GM23338 (cell line): ENCODE measurements at regions not wholly inside any gene's neighbourhood (a gene's known extent, or its start where the extent isn't known, plus 50 kb on each side); places are given as distances from the start of the nearest gene placed in this dataset.

Experiments used
- ATAC-seq: fragments of 200-7000 bp; cut with Tn5 transposase; 3 replicates; pipeline ENCODE4 v1.9.1; 2020
- DNase-seq: peaks from one replicate; pipeline ENCODE4 v3.0.0-alpha.2; 2015; ENCODE audit warnings: low spot score
- H2AFZ ChIP-seq: fragments of 200-600 bp; sonication (generic); 2 replicates; pipeline ENCODE4 v1.8.0; 2016; ENCODE audit warnings: antibody characterized with exemption, mild to moderate bottlenecking, moderate library complexity
- H3F3A ChIP-seq: fragments of 200-600 bp; sonication (generic); replicated peaks from 2 replicates; pipeline ENCODE4 v1.8.0; 2017; ENCODE audit warnings: antibody characterized with exemption, mixed run types, low read depth
- H3K27ac ChIP-seq: fragments of 200-600 bp; sonication (generic); 2 replicates; pipeline ENCODE4 v1.6.1; 2016; ENCODE audit warnings: low read depth
- H3K27me3 ChIP-seq: fragments of 200-600 bp; sonication (generic); 2 replicates; pipeline ENCODE4 v1.8.0; 2016; ENCODE audit warnings: mild to moderate bottlenecking, mixed run types, moderate library complexity; ENCODE audit not compliant: insufficient read depth
- H3K36me3 ChIP-seq: fragments of 200-600 bp; sonication (generic); 2 replicates; pipeline ENCODE4 v1.8.0; 2016; ENCODE audit warnings: mild to moderate bottlenecking; ENCODE audit not compliant: insufficient read depth
- H3K4me1 ChIP-seq: fragments of 200-600 bp; sonication (generic); 2 replicates; pipeline ENCODE4 v1.8.0; 2016; ENCODE audit warnings: mild to moderate bottlenecking, moderate library complexity; ENCODE audit not compliant: insufficient read depth
- H3K4me2 ChIP-seq: fragments of 200-600 bp; sonication (generic); 2 replicates; pipeline ENCODE4 v1.7.1; 2017; ENCODE audit warnings: mixed run types
- H3K4me3 ChIP-seq: fragments of 200-600 bp; sonication (generic); 2 replicates; pipeline ENCODE4 v1.6.1; 2016; ENCODE audit warnings: mixed run types
- H3K79me2 ChIP-seq: fragments of 200-600 bp; sonication (generic); replicated peaks from 2 replicates; pipeline ENCODE4 v1.8.0; 2017; ENCODE audit warnings: mild to moderate bottlenecking; ENCODE audit not compliant: insufficient read depth
- H3K9me2 ChIP-seq: fragments of 200-600 bp; sonication (generic); 2 replicates; pipeline ENCODE4 v1.8.0; 2017; ENCODE audit not compliant: insufficient read depth
- H4K20me1 ChIP-seq: fragments of 200-600 bp; sonication (generic); replicated peaks from 2 replicates; pipeline ENCODE4 v1.8.0; 2017; ENCODE audit warnings: mild to moderate bottlenecking; ENCODE audit not compliant: insufficient read depth
- H3K27ac Mint-ChIP-seq: 2 replicates; pipeline ENCODE4 v1.8.0; 2020; ENCODE audit warnings: inconsistent platforms, mild to moderate bottlenecking, moderate library complexity, mixed read lengths
- H3K27me3 Mint-ChIP-seq: 3 replicates; pipeline ENCODE4 v1.8.0; 2022; ENCODE audit warnings: low read depth, mild to moderate bottlenecking, moderate library complexity, mixed read lengths, inconsistent platforms; ENCODE audit not compliant: insufficient read depth, poor library complexity
- H3K36me3 Mint-ChIP-seq: 3 replicates; pipeline ENCODE4 v1.8.0; 2021; ENCODE audit warnings: low read depth, mild to moderate bottlenecking, inconsistent platforms, moderate library complexity, mixed read lengths
- H3K4me1 Mint-ChIP-seq: 3 replicates; pipeline ENCODE4 v1.8.0; 2020; ENCODE audit warnings: mild to moderate bottlenecking, inconsistent platforms, mixed read lengths
- H3K4me3 Mint-ChIP-seq: 3 replicates; pipeline ENCODE4 v1.8.0; 2021; ENCODE audit warnings: moderate library complexity, mild to moderate bottlenecking, inconsistent platforms, mixed read lengths
- H3K9me3 Mint-ChIP-seq: 3 replicates; pipeline ENCODE4 v1.8.0; 2020; ENCODE audit warnings: moderate library complexity, mild to moderate bottlenecking, inconsistent platforms, mixed read lengths
- CREB1 ChIP-seq: fragments of 250-450 bp; sonication (Bioruptor Pico); IDR thresholded peaks from 2 replicates; pipeline ENCODE4 v1.5.0; 2020; ENCODE audit warnings: low read depth, mild to moderate bottlenecking, moderate library complexity
- CTCF ChIP-seq, 2 experiments: fragments of 200-600 bp in 1 of 2; sonication (generic) in 1 of 2; conservative IDR thresholded peaks; 2 replicates each; pipeline versions ENCODE4 v1.5.1 to v1.6.1; 2016 to 2017; ENCODE audit warnings: antibody characterized with exemption in 2 of 2, low read depth in 2 of 2, mild to moderate bottlenecking in 2 of 2, moderate library complexity in 1 of 2
- ETS1 ChIP-seq: IDR thresholded peaks from 2 replicates; pipeline ENCODE4 v1.6.1; 2016; ENCODE audit warnings: antibody characterized with exemption
- EZH2 ChIP-seq: fragments of 200-600 bp; sonication (generic); IDR thresholded peaks from one replicate; pipeline ENCODE4 v1.8.0; 2017; ENCODE audit warnings: antibody characterized with exemption, mild to moderate bottlenecking, low read depth; ENCODE audit not compliant: unreplicated experiment
- EZH2phosphoT487 ChIP-seq: fragments of 200-600 bp; sonication (generic); IDR thresholded peaks from one replicate; pipeline ENCODE4 v1.8.1; 2018; ENCODE audit warnings: antibody characterized with exemption; ENCODE audit not compliant: unreplicated experiment
- JUNB ChIP-seq: IDR thresholded peaks from one replicate; pipeline ENCODE4 v1.6.1; 2016; ENCODE audit warnings: antibody characterized with exemption; ENCODE audit not compliant: unreplicated experiment
- NANOG ChIP-seq: IDR thresholded peaks from 2 replicates; pipeline ENCODE4 v1.6.1; 2016; ENCODE audit warnings: antibody characterized with exemption, borderline replicate concordance
- POLR2AphosphoS5 ChIP-seq: IDR thresholded peaks from 2 replicates; pipeline ENCODE4 v1.6.1; 2016; ENCODE audit warnings: antibody characterized with exemption, low read depth
- STAT1 ChIP-seq: IDR thresholded peaks from one replicate; pipeline ENCODE4 v1.6.1; 2016; ENCODE audit warnings: antibody characterized with exemption; ENCODE audit not compliant: unreplicated experiment
- ZNF114 ChIP-seq: fragments of 250-450 bp; sonication (Bioruptor Pico); IDR thresholded peaks from 2 replicates; pipeline ENCODE4 v1.5.0; 2020; ENCODE audit warnings: mild to moderate bottlenecking, moderate library complexity
- ZNF331 ChIP-seq: fragments of 250-450 bp; sonication (Bioruptor Pico); IDR thresholded peaks from 2 replicates; pipeline ENCODE4 v1.5.0; 2020; ENCODE audit warnings: low read depth, mild to moderate bottlenecking, moderate library complexity
- TF ChIP-seq, protein P1 (sequence below): IDR thresholded peaks from one replicate; pipeline ENCODE4 v1.6.1; 2018; ENCODE audit warnings: antibody characterized with exemption; ENCODE audit not compliant: unreplicated experiment
- TF ChIP-seq, protein P2 (sequence below): fragments of 250-450 bp; sonication (Bioruptor Pico); IDR thresholded peaks from 2 replicates; pipeline ENCODE4 v1.5.0; 2020; ENCODE audit warnings: mild to moderate bottlenecking, moderate library complexity

DNA sequence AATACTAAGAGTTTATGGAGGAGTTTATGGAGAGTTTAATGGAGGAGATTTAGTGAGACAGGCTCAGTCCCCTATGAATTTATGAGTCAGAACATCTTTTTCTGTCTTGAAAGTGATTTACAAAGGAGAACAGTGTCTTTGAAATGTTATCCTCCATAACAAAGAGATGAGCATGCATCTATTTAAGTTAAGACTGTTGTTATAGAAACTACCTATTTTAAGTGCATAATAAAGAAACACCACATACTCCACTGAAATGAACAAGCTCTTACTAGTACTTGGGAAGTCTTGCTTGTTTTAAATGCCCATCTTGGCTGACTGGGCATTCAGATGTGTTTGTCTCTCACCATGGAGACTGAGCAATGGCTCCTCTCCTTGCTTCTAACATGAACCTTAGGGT is 118.7 kb upstream of the ACP3 start:
- no peaks in the 10 kb centered on the region for H3K36me3 ChIP-seq
- H3K4me3 Mint-ChIP-seq = no peak overlapping the region
- H4K20me1 ChIP-seq = no peaks in the 10 kb centered on the region
- no peaks in the 10 kb centered on the region for H3K9me3 Mint-ChIP-seq
- H3K27ac Mint-ChIP-seq = no peak overlapping the region
- H3K4me1 Mint-ChIP-seq = peaks cover 3% of the 10 kb centered on the region; the same call in 2 of the 3 replicates
- ATAC-seq (no peak), DNase-seq (no peak)
- H3K79me2 ChIP-seq = no peaks in the 10 kb centered on the region
- H3K9me2 ChIP-seq = peaks cover 13% of the 10 kb centered on the region
- TF ChIP-seq CTCF (conservative IDR thresholded peaks at IDR 0.05; ENCODE audit: low read depth in 2 of 2) (no peak), CREB1 (no peak), JUNB (no peak), ZNF331 (no peak), STAT1 (no peak), NANOG (no peak), EZH2phosphoT487 (no peak), EZH2 (no peak), ZNF114 (no peak), POLR2AphosphoS5 (no peak), ETS1 (no peak)
- TF ChIP-seq, protein P1, sequence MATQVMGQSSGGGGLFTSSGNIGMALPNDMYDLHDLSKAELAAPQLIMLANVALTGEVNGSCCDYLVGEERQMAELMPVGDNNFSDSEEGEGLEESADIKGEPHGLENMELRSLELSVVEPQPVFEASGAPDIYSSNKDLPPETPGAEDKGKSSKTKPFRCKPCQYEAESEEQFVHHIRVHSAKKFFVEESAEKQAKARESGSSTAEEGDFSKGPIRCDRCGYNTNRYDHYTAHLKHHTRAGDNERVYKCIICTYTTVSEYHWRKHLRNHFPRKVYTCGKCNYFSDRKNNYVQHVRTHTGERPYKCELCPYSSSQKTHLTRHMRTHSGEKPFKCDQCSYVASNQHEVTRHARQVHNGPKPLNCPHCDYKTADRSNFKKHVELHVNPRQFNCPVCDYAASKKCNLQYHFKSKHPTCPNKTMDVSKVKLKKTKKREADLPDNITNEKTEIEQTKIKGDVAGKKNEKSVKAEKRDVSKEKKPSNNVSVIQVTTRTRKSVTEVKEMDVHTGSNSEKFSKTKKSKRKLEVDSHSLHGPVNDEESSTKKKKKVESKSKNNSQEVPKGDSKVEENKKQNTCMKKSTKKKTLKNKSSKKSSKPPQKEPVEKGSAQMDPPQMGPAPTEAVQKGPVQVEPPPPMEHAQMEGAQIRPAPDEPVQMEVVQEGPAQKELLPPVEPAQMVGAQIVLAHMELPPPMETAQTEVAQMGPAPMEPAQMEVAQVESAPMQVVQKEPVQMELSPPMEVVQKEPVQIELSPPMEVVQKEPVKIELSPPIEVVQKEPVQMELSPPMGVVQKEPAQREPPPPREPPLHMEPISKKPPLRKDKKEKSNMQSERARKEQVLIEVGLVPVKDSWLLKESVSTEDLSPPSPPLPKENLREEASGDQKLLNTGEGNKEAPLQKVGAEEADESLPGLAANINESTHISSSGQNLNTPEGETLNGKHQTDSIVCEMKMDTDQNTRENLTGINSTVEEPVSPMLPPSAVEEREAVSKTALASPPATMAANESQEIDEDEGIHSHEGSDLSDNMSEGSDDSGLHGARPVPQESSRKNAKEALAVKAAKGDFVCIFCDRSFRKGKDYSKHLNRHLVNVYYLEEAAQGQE = no peak
- TF ChIP-seq, protein P2, sequence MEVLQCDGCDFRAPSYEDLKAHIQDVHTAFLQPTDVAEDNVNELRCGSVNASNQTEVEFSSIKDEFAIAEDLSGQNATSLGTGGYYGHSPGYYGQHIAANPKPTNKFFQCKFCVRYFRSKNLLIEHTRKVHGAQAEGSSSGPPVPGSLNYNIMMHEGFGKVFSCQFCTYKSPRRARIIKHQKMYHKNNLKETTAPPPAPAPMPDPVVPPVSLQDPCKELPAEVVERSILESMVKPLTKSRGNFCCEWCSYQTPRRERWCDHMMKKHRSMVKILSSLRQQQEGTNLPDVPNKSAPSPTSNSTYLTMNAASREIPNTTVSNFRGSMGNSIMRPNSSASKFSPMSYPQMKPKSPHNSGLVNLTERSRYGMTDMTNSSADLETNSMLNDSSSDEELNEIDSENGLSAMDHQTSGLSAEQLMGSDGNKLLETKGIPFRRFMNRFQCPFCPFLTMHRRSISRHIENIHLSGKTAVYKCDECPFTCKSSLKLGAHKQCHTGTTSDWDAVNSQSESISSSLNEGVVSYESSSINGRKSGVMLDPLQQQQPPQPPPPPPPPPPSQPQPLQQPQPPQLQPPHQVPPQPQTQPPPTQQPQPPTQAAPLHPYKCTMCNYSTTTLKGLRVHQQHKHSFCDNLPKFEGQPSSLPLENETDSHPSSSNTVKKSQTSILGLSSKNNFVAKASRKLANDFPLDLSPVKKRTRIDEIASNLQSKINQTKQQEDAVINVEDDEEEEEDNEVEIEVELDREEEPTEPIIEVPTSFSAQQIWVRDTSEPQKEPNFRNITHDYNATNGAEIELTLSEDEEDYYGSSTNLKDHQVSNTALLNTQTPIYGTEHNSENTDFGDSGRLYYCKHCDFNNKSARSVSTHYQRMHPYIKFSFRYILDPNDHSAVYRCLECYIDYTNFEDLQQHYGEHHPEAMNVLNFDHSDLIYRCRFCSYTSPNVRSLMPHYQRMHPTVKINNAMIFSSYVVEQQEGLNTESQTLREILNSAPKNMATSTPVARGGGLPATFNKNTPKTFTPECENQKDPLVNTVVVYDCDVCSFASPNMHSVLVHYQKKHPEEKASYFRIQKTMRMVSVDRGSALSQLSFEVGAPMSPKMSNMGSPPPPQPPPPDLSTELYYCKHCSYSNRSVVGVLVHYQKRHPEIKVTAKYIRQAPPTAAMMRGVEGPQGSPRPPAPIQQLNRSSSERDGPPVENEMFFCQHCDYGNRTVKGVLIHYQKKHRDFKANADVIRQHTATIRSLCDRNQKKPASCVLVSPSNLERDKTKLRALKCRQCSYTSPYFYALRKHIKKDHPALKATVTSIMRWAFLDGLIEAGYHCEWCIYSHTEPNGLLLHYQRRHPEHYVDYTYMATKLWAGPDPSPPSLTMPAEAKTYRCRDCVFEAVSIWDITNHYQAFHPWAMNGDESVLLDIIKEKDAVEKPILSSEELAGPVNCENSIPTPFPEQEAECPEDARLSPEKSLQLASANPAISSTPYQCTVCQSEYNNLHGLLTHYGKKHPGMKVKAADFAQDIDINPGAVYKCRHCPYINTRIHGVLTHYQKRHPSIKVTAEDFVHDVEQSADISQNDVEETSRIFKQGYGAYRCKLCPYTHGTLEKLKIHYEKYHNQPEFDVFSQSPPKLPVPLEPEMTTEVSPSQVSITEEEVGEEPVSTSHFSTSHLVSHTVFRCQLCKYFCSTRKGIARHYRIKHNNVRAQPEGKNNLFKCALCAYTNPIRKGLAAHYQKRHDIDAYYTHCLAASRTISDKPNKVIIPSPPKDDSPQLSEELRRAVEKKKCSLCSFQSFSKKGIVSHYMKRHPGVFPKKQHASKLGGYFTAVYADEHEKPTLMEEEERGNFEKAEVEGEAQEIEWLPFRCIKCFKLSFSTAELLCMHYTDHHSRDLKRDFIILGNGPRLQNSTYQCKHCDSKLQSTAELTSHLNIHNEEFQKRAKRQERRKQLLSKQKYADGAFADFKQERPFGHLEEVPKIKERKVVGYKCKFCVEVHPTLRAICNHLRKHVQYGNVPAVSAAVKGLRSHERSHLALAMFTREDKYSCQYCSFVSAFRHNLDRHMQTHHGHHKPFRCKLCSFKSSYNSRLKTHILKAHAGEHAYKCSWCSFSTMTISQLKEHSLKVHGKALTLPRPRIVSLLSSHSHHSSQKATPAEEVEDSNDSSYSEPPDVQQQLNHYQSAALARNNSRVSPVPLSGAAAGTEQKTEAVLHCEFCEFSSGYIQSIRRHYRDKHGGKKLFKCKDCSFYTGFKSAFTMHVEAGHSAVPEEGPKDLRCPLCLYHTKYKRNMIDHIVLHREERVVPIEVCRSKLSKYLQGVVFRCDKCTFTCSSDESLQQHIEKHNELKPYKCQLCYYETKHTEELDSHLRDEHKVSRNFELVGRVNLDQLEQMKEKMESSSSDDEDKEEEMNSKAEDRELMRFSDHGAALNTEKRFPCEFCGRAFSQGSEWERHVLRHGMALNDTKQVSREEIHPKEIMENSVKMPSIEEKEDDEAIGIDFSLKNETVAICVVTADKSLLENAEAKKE (CRISPR knock-in tag) = no peak
- no peak overlapping the region for H2AFZ ChIP-seq
- H3F3A ChIP-seq = no peaks in the 10 kb centered on the region
- H3K27me3 ChIP-seq = no peaks in the 10 kb centered on the region
- H3K27me3 Mint-ChIP-seq = no peaks in the 10 kb centered on the region
- H3K27ac ChIP-seq = no peak overlapping the region
- H3K4me1 ChIP-seq = no peaks in the 10 kb centered on the region
- no peak overlapping the region for H3K4me3 ChIP-seq
- no peaks in the 10 kb centered on the region for H3K36me3 Mint-ChIP-seq
- no peak overlapping the region for H3K4me2 ChIP-seq
